WTC11 (cell line): ENCODE measurements at regions not wholly inside any gene's neighbourhood (a gene's known extent, or its start where the extent isn't known, plus 50 kb on each side); places are given as distances from the start of the nearest gene placed in this dataset.

Experiments
- ATAC-seq: fragments of 200-7000 bp; cut with Tn5 transposase; 2 replicates; pipeline ENCODE4 v1.10.0; 2021; ENCODE audit warnings: mild to moderate bottlenecking, moderate library complexity
- CTCF ChIA-PET: fragments of 300-600 bp; sonication (Branson Sonifier 250); formaldehyde crosslinking; loops from one replicate; lab custom pipeline; 2021; ENCODE audit warnings: antibody characterized with exemption; lab: Charles Lee
- POLR2A ChIA-PET: fragments of 350-600 bp; sonication (Branson Sonifier 250); formaldehyde crosslinking; loops from one replicate; lab custom pipeline; 2021; ENCODE audit warnings: antibody characterized with exemption; lab: Charles Lee
- DNase-seq: peaks from one replicate; pipeline ENCODE4 v3.0.0; 2021; ENCODE audit warnings: low spot score
- H3K27ac Mint-ChIP-seq: 2 replicates; pipeline ENCODE4 v1.8.0; 2021; ENCODE audit warnings: mixed read lengths
- H3K27me3 Mint-ChIP-seq: 2 replicates; pipeline ENCODE4 v1.8.0; 2021; ENCODE audit warnings: low read depth, mild to moderate bottlenecking, moderate library complexity, mixed read lengths
- H3K36me3 Mint-ChIP-seq: 2 replicates; pipeline ENCODE4 v1.8.0; 2021; ENCODE audit warnings: mixed read lengths
- H3K4me1 Mint-ChIP-seq: 2 replicates; pipeline ENCODE4 v1.8.0; 2022; ENCODE audit warnings: mixed read lengths
- H3K4me3 Mint-ChIP-seq: 2 replicates; pipeline ENCODE4 v1.8.0; 2021; ENCODE audit warnings: mild to moderate bottlenecking, moderate library complexity, mixed read lengths
- H3K9me3 Mint-ChIP-seq: 2 replicates; pipeline ENCODE4 v1.8.0; 2021; ENCODE audit warnings: mixed read lengths
- ATF6 ChIP-seq: sonication (generic); formaldehyde crosslinking; IDR thresholded peaks from 2 replicates; pipeline ENCODE4 v1.8.1; 2023; ENCODE audit warnings: mild to moderate bottlenecking, missing genetic modification reagents
- CBFB ChIP-seq: sonication (generic); formaldehyde crosslinking; IDR thresholded peaks from 2 replicates; pipeline ENCODE4 v1.8.1; 2022; ENCODE audit warnings: mild to moderate bottlenecking, low read depth, missing genetic modification reagents
- CTCF ChIP-seq: fragments of 200-600 bp; IDR thresholded peaks from 2 replicates; pipeline ENCODE4 v1.8.0; 2022; ENCODE audit warnings: antibody characterized with exemption
- ELF4 ChIP-seq: sonication (generic); formaldehyde crosslinking; IDR thresholded peaks from 2 replicates; pipeline ENCODE4 v1.8.1; 2022; ENCODE audit warnings: low read depth, mild to moderate bottlenecking, moderate library complexity, missing genetic modification reagents
- ERG ChIP-seq: fragments of 250-450 bp; sonication (Bioruptor Pico); IDR thresholded peaks from 2 replicates; pipeline ENCODE4 v1.8.0; 2021; ENCODE audit warnings: mild to moderate bottlenecking
- ETV6 ChIP-seq: sonication (generic); formaldehyde crosslinking; IDR thresholded peaks from 2 replicates; pipeline ENCODE4 v1.8.1; 2022; ENCODE audit warnings: mild to moderate bottlenecking, missing genetic modification reagents
- GRHL2 ChIP-seq: fragments of 250-450 bp; sonication (Bioruptor Pico); IDR thresholded peaks from 2 replicates; pipeline ENCODE4 v1.8.0; 2022; ENCODE audit warnings: mild to moderate bottlenecking, moderate library complexity; ENCODE audit not compliant: insufficient replicate concordance, severe bottlenecking
- HMGA2 ChIP-seq: fragments of 250-450 bp; sonication (Bioruptor Pico); IDR thresholded peaks from 2 replicates; pipeline ENCODE4 v1.4.0; 2021; ENCODE audit warnings: mild to moderate bottlenecking, moderate library complexity
- MXD4 ChIP-seq: fragments of 250-450 bp; sonication (Bioruptor Pico); IDR thresholded peaks from 2 replicates; pipeline ENCODE4 v1.8.0; 2021; ENCODE audit warnings: mild to moderate bottlenecking, moderate library complexity, borderline replicate concordance
- NR2C2 ChIP-seq: sonication (generic); formaldehyde crosslinking; IDR thresholded peaks from 2 replicates; pipeline ENCODE4 v1.8.0; 2022; ENCODE audit warnings: mild to moderate bottlenecking, missing genetic modification reagents
- RELA ChIP-seq: sonication (generic); formaldehyde crosslinking; IDR thresholded peaks from 2 replicates; pipeline ENCODE4 v1.8.1; 2022; ENCODE audit warnings: missing genetic modification reagents, mild to moderate bottlenecking, borderline replicate concordance
- SP1 ChIP-seq: sonication (generic); formaldehyde crosslinking; conservative IDR thresholded peaks from 2 replicates; pipeline ENCODE4 v1.8.1; 2022; ENCODE audit warnings: missing genetic modification reagents
- TEAD1 ChIP-seq: sonication (generic); formaldehyde crosslinking; IDR thresholded peaks from 2 replicates; pipeline ENCODE4 v1.8.0; 2022; ENCODE audit warnings: mild to moderate bottlenecking, missing genetic modification reagents
- ZNF138 ChIP-seq: sonication (generic); formaldehyde crosslinking; conservative IDR thresholded peaks from 2 replicates; pipeline ENCODE4 v1.8.1; 2022; ENCODE audit warnings: mild to moderate bottlenecking, moderate library complexity, missing genetic modification reagents
- ZNF425 ChIP-seq: fragments of 250-450 bp; sonication (Bioruptor Pico); conservative IDR thresholded peaks from 2 replicates; pipeline ENCODE4 v1.9.0; 2021; ENCODE audit warnings: mild to moderate bottlenecking
- ZNF532 ChIP-seq: fragments of 250-450 bp; sonication (Bioruptor Pico); IDR thresholded peaks from 2 replicates; pipeline ENCODE4 v1.9.0; 2021; ENCODE audit warnings: mild to moderate bottlenecking, borderline replicate concordance
- TF ChIP-seq, protein P1 (sequence below): sonication (generic); formaldehyde crosslinking; IDR thresholded peaks from 2 replicates; pipeline ENCODE4 v1.8.0; 2023; ENCODE audit warnings: mild to moderate bottlenecking, missing genetic modification reagents
- TF ChIP-seq, protein P2 (sequence below): sonication (generic); formaldehyde crosslinking; IDR thresholded peaks from 2 replicates; pipeline ENCODE4 v1.8.1; 2022; ENCODE audit warnings: missing genetic modification reagents, borderline replicate concordance
- TF ChIP-seq, protein P3 (sequence below): sonication (generic); formaldehyde crosslinking; IDR thresholded peaks from 2 replicates; pipeline ENCODE4 v1.8.1; 2022; ENCODE audit warnings: low read depth, mild to moderate bottlenecking, moderate library complexity, missing genetic modification reagents, borderline replicate concordance

- CTCF ChIA-PET: no interaction called here
- TF ChIP-seq SP1 (CRISPR knock-in tag) (no peak), MXD4 (CRISPR knock-in tag) (no peak), CBFB (CRISPR knock-in tag) (no peak), ETV6 (no peak), ZNF425 (CRISPR knock-in tag) (no peak), CTCF (no peak), ZNF532 (CRISPR knock-in tag) (no peak), TEAD1 (CRISPR knock-in tag) (no peak), ATF6 (no peak), NR2C2 (CRISPR knock-in tag) (no peak), HMGA2 (CRISPR knock-in tag) (no peak), RELA (CRISPR knock-in tag) (no peak), GRHL2 (CRISPR knock-in tag) (no peak), ERG (CRISPR knock-in tag) (no peak), ZNF138 (no peak), ELF4 (CRISPR knock-in tag) (no peak)
- TF ChIP-seq, protein P1, sequence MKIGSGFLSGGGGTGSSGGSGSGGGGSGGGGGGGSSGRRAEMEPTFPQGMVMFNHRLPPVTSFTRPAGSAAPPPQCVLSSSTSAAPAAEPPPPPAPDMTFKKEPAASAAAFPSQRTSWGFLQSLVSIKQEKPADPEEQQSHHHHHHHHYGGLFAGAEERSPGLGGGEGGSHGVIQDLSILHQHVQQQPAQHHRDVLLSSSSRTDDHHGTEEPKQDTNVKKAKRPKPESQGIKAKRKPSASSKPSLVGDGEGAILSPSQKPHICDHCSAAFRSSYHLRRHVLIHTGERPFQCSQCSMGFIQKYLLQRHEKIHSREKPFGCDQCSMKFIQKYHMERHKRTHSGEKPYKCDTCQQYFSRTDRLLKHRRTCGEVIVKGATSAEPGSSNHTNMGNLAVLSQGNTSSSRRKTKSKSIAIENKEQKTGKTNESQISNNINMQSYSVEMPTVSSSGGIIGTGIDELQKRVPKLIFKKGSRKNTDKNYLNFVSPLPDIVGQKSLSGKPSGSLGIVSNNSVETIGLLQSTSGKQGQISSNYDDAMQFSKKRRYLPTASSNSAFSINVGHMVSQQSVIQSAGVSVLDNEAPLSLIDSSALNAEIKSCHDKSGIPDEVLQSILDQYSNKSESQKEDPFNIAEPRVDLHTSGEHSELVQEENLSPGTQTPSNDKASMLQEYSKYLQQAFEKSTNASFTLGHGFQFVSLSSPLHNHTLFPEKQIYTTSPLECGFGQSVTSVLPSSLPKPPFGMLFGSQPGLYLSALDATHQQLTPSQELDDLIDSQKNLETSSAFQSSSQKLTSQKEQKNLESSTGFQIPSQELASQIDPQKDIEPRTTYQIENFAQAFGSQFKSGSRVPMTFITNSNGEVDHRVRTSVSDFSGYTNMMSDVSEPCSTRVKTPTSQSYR (CRISPR knock-in tag): no peak
- TF ChIP-seq, protein P2, sequence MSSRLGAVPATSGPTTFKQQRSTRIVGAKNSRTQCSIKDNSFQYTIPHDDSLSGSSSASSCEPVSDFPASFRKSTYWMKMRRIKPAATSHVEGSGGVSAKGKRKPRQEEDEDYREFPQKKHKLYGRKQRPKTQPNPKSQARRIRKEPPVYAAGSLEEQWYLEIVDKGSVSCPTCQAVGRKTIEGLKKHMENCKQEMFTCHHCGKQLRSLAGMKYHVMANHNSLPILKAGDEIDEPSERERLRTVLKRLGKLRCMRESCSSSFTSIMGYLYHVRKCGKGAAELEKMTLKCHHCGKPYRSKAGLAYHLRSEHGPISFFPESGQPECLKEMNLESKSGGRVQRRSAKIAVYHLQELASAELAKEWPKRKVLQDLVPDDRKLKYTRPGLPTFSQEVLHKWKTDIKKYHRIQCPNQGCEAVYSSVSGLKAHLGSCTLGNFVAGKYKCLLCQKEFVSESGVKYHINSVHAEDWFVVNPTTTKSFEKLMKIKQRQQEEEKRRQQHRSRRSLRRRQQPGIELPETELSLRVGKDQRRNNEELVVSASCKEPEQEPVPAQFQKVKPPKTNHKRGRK (CRISPR knock-in tag): no peak
- TF ChIP-seq, protein P3, sequence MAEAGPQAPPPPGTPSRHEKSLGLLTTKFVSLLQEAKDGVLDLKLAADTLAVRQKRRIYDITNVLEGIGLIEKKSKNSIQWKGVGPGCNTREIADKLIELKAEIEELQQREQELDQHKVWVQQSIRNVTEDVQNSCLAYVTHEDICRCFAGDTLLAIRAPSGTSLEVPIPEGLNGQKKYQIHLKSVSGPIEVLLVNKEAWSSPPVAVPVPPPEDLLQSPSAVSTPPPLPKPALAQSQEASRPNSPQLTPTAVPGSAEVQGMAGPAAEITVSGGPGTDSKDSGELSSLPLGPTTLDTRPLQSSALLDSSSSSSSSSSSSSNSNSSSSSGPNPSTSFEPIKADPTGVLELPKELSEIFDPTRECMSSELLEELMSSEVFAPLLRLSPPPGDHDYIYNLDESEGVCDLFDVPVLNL (CRISPR knock-in tag): no peak
Measured at GRCh38 chr21:39109596-39110210, 73.5 kb downstream of the PSMG1 start.

More at GRCh38 chr21:39109596-39110210, 73.5 kb downstream of the PSMG1 start:
- no peaks in the 10 kb centered on the region; the same call in 1 of the 2 replicates for H3K27me3 Mint-ChIP-seq
- H3K4me1 Mint-ChIP-seq: peaks cover 6% of the 10 kb centered on the region
- DNase-seq: no peak
- no peak overlapping the region for H3K27ac Mint-ChIP-seq
- POLR2A ChIA-PET: no interaction called here
- no peak for ATAC-seq
- no peaks in the 10 kb centered on the region for H3K9me3 Mint-ChIP-seq
- no peak overlapping the region for H3K4me3 Mint-ChIP-seq
- H3K36me3 Mint-ChIP-seq: no peaks in the 10 kb centered on the region
